Stimulated activated CD4-positive, alpha-beta T cell treated with anti-CD3 and anti-CD28 coated beads, Interleukin-1b, Interleukin-23, amount 100 ng/mL, for 1 hour (primary cell): ENCODE measurements at regions not wholly inside any gene's neighbourhood (a gene's known extent, or its start where the extent isn't known, plus 50 kb on each side); places are given as distances from the start of the nearest gene placed in this dataset.
"Not testable (repeated sequence)": the region's sequence is repeated elsewhere in the genome, so short reads cannot be mapped to it uniquely, and the experiment has no call there.

Experiments used
- DNase-seq, 2 donors: peaks; one replicate each; pipeline ENCODE4 v3.0.0-alpha.2; 2020; ENCODE audit warnings: low read depth in 2 of 2

- no peak for DNase-seq
Measured at GRCh38 chr3:110878692-110879091, 192.9 kb upstream of the NECTIN3 start.

- no peak for DNase-seq
Measured at GRCh38 chr3:110881069-110881468, 190.5 kb upstream of the NECTIN3 start.

GRCh38 chr3:110886222-110886893 is 185.3 kb upstream of the NECTIN3 start:
- DNase-seq, result no peak

GRCh38 chr3:110887176-110887575 is 184.4 kb upstream of the NECTIN3 start:
- DNase-seq, result no peak

GRCh38 chr3:110888625-110889375 is 182.8 kb upstream of the NECTIN3 start:
- not testable (repeated sequence) for DNase-seq

- DNase-seq, result not testable (repeated sequence)
Measured at GRCh38 chr3:110889376-110889699, 182.3 kb upstream of the NECTIN3 start.

GRCh38 chr3:110894574-110894973 is 177.0 kb upstream of the NECTIN3 start:
- DNase-seq, result no peak

GRCh38 chr3:110895054-110895453 is 176.6 kb upstream of the NECTIN3 start:
- DNase-seq, result no peak

GRCh38 chr3:110897046-110897445 is 174.6 kb upstream of the NECTIN3 start:
- DNase-seq, result no peak

- no peak for DNase-seq
Measured at GRCh38 chr3:110900576-110900975, 171.0 kb upstream of the NECTIN3 start.

- no peak for DNase-seq
Measured at GRCh38 chr3:110901536-110901935, 170.1 kb upstream of the NECTIN3 start.

GRCh38 chr3:110902453-110903085 is 169.0 kb upstream of the NECTIN3 start:
- DNase-seq, result no peak

- DNase-seq, result no peak
Measured at GRCh38 chr3:110903771-110904519, 167.7 kb upstream of the NECTIN3 start.

GRCh38 chr3:110904520-110904890 is 167.1 kb upstream of the NECTIN3 start:
- no peak for DNase-seq

- no peak for DNase-seq
Measured at GRCh38 chr3:110905121-110905520, 166.5 kb upstream of the NECTIN3 start.

GRCh38 chr3:110909839-110910238 is 161.8 kb upstream of the NECTIN3 start:
- no peak for DNase-seq

GRCh38 chr3:110910346-110910955 is 161.2 kb upstream of the NECTIN3 start:
- no peak for DNase-seq

- DNase-seq, result no peak
Measured at GRCh38 chr3:110918963-110919362, 152.7 kb upstream of the NECTIN3 start.

GRCh38 chr3:110925798-110926197 is 145.8 kb upstream of the NECTIN3 start:
- DNase-seq, result no peak

- DNase-seq, result no peak
Measured at GRCh38 chr3:110928016-110928662, 143.5 kb upstream of the NECTIN3 start.

GRCh38 chr3:110929816-110930215 is 141.8 kb upstream of the NECTIN3 start:
- no peak for DNase-seq
